Muscle of back (tissue), 3 donors: ENCODE measurements at regions not wholly inside any gene's neighbourhood (a gene's known extent, or its start where the extent isn't known, plus 50 kb on each side); places are given as distances from the start of the nearest gene placed in this dataset.
"Not testable (repeated sequence)": the region's sequence is repeated elsewhere in the genome, so short reads cannot be mapped to it uniquely, and the experiment has no call there.

Source experiments
- DNase-seq, 3 donors: peaks; one replicate each; pipeline versions ENCODE4 v3.0.0 to v3.0.0-alpha.2; 2013

GRCh38 chr3:109656225-109656624 is 318.9 kb upstream of the DPPA4 start:
- no peak for DNase-seq

GRCh38 chr3:109678600-109678999 is 341.3 kb upstream of the DPPA4 start:
- DNase-seq: no peak

GRCh38 chr3:109679664-109680063 is 342.3 kb upstream of the DPPA4 start:
- no peak for DNase-seq

- DNase-seq: no peak
Measured at GRCh38 chr3:109683746-109684145, 346.4 kb upstream of the DPPA4 start.

GRCh38 chr3:109685084-109686079 is 348.0 kb upstream of the DPPA4 start:
- peak in 2 of 3 donors; percentile 8 to 90 for DNase-seq

- no peak for DNase-seq
Measured at GRCh38 chr3:109687626-109688025, 350.3 kb upstream of the DPPA4 start.

GRCh38 chr3:109696932-109697331 is 359.6 kb upstream of the DPPA4 start:
- no peak for DNase-seq

GRCh38 chr3:109702252-109702651 is 364.9 kb upstream of the DPPA4 start:
- DNase-seq: no peak

GRCh38 chr3:109702976-109703375 is 365.6 kb upstream of the DPPA4 start:
- DNase-seq: no peak

GRCh38 chr3:109705133-109705532 is 367.8 kb upstream of the DPPA4 start:
- not testable (repeated sequence) for DNase-seq

GRCh38 chr3:109707617-109708016 is 370.3 kb upstream of the DPPA4 start:
- no peak for DNase-seq

- DNase-seq: no peak
Measured at GRCh38 chr3:109713288-109713687, 375.9 kb upstream of the DPPA4 start.

GRCh38 chr3:109715707-109716106 is 378.4 kb upstream of the DPPA4 start:
- DNase-seq: no peak

GRCh38 chr3:109718850-109719249 is 381.5 kb upstream of the DPPA4 start:
- DNase-seq: no peak

- peak in 2 of 3 donors; percentile 3 to 15 for DNase-seq
Measured at GRCh38 chr3:109728861-109729494, 391.6 kb upstream of the DPPA4 start.

- DNase-seq: peak; percentile 31 to 66 (median 41)
Measured at GRCh38 chr3:109731639-109732473, 394.5 kb upstream of the DPPA4 start.

- peak in 1 of 3 donors; percentile 11 for DNase-seq
Measured at GRCh38 chr3:109743981-109744380, 406.6 kb upstream of the DPPA4 start.

- DNase-seq: no peak
Measured at GRCh38 chr3:109772520-109772919, 435.2 kb upstream of the DPPA4 start.

- no peak for DNase-seq
Measured at GRCh38 chr3:109774108-109774507, 436.8 kb upstream of the DPPA4 start.

GRCh38 chr3:109784285-109784684 is 446.9 kb upstream of the DPPA4 start:
- no peak for DNase-seq

GRCh38 chr3:109784852-109785631 is 447.7 kb upstream of the DPPA4 start:
- DNase-seq: no peak
